OCI-LY1 (cell line): ENCODE measurements at regions not wholly inside any gene's neighbourhood (a gene's known extent, or its start where the extent isn't known, plus 50 kb on each side); places are given as distances from the start of the nearest gene placed in this dataset.

Experiments used
- H2AFZ ChIP-seq: fragments of 200-600 bp; sonication (generic), shearing (Covaris generic); 2 replicates; pipeline ENCODE4 v1.6.0; 2014; ENCODE audit warnings: antibody characterized with exemption, mild to moderate bottlenecking, low read length
- H3F3A ChIP-seq: fragments of 200-600 bp; sonication (generic), shearing (Covaris generic); 2 replicates; pipeline ENCODE4 v1.6.0; 2014; ENCODE audit warnings: mild to moderate bottlenecking, antibody characterized with exemption, low read length, moderate library complexity; ENCODE audit not compliant: insufficient read depth
- H3K27ac ChIP-seq: fragments of 200-600 bp; sonication (generic); 2 replicates; pipeline ENCODE4 v1.5.1; 2014; ENCODE audit warnings: low read length, mixed run types, mild to moderate bottlenecking, low read depth; ENCODE audit not compliant: poor library complexity, severe bottlenecking
- H3K27me3 ChIP-seq: fragments of 200-600 bp; sonication (generic); 2 replicates; pipeline ENCODE4 v1.6.0; 2014; ENCODE audit warnings: antibody characterized with exemption, mild to moderate bottlenecking, low read length, moderate library complexity; ENCODE audit not compliant: insufficient read depth
- H3K36me3 ChIP-seq: fragments of 200-600 bp; sonication (generic); 2 replicates; pipeline ENCODE4 v1.6.1; 2014; ENCODE audit warnings: mild to moderate bottlenecking, antibody characterized with exemption, low read length, moderate library complexity, mixed read lengths; ENCODE audit not compliant: insufficient read depth
- H3K4me1 ChIP-seq: fragments of 200-600 bp; sonication (generic); 2 replicates; pipeline ENCODE4 v1.5.1; 2014; ENCODE audit warnings: mild to moderate bottlenecking, low read length, moderate library complexity; ENCODE audit not compliant: insufficient read depth, severe bottlenecking
- H3K4me2 ChIP-seq: fragments of 200-600 bp; sonication (generic), shearing (Covaris generic); 2 replicates; pipeline ENCODE4 v1.6.1; 2014; ENCODE audit warnings: low read length
- H3K4me3 ChIP-seq: fragments of 200-600 bp; sonication (generic); 2 replicates; pipeline ENCODE4 v1.5.1; 2014; ENCODE audit warnings: low read length, low read depth, mild to moderate bottlenecking, mixed read lengths; ENCODE audit not compliant: poor library complexity, severe bottlenecking
- H3K79me2 ChIP-seq: fragments of 200-600 bp; shearing (Covaris generic); 2 replicates; pipeline ENCODE4 v1.6.1; 2016; ENCODE audit warnings: mixed run types, low read length, mixed read lengths; ENCODE audit not compliant: insufficient read depth
- H3K9ac ChIP-seq: fragments of 200-600 bp; sonication (generic), shearing (Covaris generic); 2 replicates; pipeline ENCODE4 v1.6.1; 2014; ENCODE audit warnings: mild to moderate bottlenecking, low read length, mixed read lengths
- H3K9me2 ChIP-seq: fragments of 200-600 bp; sonication (generic), shearing (Covaris generic); 2 replicates; pipeline ENCODE4 v1.6.1; 2014; ENCODE audit warnings: low read depth, mild to moderate bottlenecking, low read length, mixed read lengths
- H3K9me3 ChIP-seq: fragments of 200-600 bp; shearing (Covaris generic); 2 replicates; pipeline ENCODE4 v1.6.1; 2014; ENCODE audit warnings: low read length, mixed read lengths
- H4K20me1 ChIP-seq: fragments of 200-600 bp; sonication (generic), shearing (Covaris generic); 2 replicates; pipeline ENCODE4 v1.6.0; 2016; ENCODE audit warnings: mild to moderate bottlenecking, low read length; ENCODE audit not compliant: insufficient read depth
- EZH2 ChIP-seq: fragments of 200-600 bp; sonication (generic), shearing (Covaris generic); IDR thresholded peaks from 2 replicates; pipeline ENCODE4 v1.8.0; 2017; ENCODE audit warnings: borderline replicate concordance, mixed run types, mild to moderate bottlenecking, antibody characterized with exemption, low read length, moderate library complexity, mixed read lengths
- TF ChIP-seq, protein P1 (sequence below): fragments of 200-600 bp; sonication (generic), shearing (Covaris generic); IDR thresholded peaks from 2 replicates; pipeline ENCODE4 v1.5.1; 2017; ENCODE audit warnings: mild to moderate bottlenecking, antibody characterized with exemption, low read length, moderate library complexity, mixed read lengths

DNA sequence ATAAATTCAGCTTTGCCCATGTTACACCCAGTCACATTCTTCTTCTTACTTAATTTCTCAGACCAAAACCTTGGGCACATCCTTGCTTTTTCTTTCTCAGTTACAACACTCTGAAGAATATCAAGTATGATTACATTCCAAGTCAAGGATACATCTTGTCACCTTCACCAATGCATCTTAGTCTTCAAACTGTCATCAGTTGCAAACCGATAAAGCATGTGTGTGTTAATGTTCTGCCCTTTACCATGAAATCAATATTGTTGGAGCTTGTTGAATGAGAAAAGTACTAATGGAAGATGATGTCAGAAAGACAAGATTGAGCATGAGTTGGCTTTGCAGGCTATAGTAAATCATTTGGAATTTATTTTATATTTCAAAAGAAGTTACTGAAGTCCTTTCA, 764.6 kb downstream of the NCAM2 start:
- no peaks in the 10 kb centered on the region for H3K36me3 ChIP-seq
- no peak overlapping the region for H3K4me2 ChIP-seq
- no peak overlapping the region for H3K9ac ChIP-seq
- no peaks in the 10 kb centered on the region for H3K27me3 ChIP-seq
- H3K79me2 ChIP-seq = no peaks in the 10 kb centered on the region
- H3K4me1 ChIP-seq = no peaks in the 10 kb centered on the region
- no peak overlapping the region for H2AFZ ChIP-seq
- H3K9me3 ChIP-seq = no peaks in the 10 kb centered on the region
- H3K27ac ChIP-seq = no peak overlapping the region
- no peaks in the 10 kb centered on the region for H3F3A ChIP-seq
- no peaks in the 10 kb centered on the region for H3K9me2 ChIP-seq
- H4K20me1 ChIP-seq = no peaks in the 10 kb centered on the region
- no peak overlapping the region for H3K4me3 ChIP-seq
- TF ChIP-seq, protein P1, sequence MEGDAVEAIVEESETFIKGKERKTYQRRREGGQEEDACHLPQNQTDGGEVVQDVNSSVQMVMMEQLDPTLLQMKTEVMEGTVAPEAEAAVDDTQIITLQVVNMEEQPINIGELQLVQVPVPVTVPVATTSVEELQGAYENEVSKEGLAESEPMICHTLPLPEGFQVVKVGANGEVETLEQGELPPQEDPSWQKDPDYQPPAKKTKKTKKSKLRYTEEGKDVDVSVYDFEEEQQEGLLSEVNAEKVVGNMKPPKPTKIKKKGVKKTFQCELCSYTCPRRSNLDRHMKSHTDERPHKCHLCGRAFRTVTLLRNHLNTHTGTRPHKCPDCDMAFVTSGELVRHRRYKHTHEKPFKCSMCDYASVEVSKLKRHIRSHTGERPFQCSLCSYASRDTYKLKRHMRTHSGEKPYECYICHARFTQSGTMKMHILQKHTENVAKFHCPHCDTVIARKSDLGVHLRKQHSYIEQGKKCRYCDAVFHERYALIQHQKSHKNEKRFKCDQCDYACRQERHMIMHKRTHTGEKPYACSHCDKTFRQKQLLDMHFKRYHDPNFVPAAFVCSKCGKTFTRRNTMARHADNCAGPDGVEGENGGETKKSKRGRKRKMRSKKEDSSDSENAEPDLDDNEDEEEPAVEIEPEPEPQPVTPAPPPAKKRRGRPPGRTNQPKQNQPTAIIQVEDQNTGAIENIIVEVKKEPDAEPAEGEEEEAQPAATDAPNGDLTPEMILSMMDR = no peak
- no peak for TF ChIP-seq EZH2

DNA sequence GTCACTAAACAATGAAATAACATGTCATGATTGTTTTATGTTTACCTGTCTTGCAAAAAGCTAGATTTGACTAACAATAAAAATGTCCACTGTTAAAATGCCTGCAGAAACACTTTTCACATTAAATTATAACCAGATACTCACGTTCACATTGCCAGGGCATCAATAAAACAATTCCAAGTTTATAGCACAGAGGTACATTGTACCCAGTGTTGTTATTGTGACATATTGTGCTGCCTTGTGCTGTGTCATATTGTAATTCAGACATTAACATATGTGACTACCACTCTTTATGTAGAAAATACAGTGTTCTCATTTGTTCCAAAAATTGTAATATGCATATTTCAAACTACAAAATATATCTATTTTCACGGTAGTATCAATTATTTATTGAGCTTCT, 766.1 kb downstream of the NCAM2 start:
- H3K27ac ChIP-seq = no peak overlapping the region

DNA sequence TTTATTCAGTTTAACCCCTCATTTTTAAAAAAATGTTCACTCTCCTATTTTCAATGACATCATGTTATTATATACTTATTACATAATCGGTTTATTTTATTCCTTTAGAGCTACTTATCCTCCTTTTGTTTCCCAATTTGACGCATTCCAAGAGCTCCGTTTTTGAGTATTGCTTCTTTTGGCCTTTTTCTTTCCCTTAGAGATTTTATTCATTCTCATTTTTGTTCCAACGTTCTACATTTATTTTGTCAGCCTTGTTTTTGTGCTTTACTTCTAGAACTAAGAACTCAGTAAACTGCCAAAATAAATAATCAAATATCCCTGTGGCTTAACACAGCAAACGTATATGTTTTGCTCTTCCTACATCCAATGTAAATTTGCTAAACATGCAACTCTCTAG, 769.1 kb downstream of the NCAM2 start:
- Histone ChIP-seq H2AFZ (no peak overlapping the region), H3K4me2 (no peak overlapping the region), H3K9me2 (no peaks in the 10 kb centered on the region), H3K9ac (no peak overlapping the region), H3K27ac (no peak overlapping the region), H3K27me3 (no peaks in the 10 kb centered on the region), H3K4me1 (no peaks in the 10 kb centered on the region), H3F3A (no peaks in the 10 kb centered on the region), H3K4me3 (no peak overlapping the region), H3K79me2 (no peaks in the 10 kb centered on the region), H3K9me3 (no peaks in the 10 kb centered on the region), H3K36me3 (no peaks in the 10 kb centered on the region), H4K20me1 (no peaks in the 10 kb centered on the region)
- TF ChIP-seq, protein P1 = no peak
- TF ChIP-seq EZH2 = no peak

More for the DNA sequence above, 766.1 kb downstream of the NCAM2 start:
- Histone ChIP-seq H3K4me3 (no peak overlapping the region), H3K4me2 (no peak overlapping the region), H3K27me3 (no peaks in the 10 kb centered on the region), H3K36me3 (no peaks in the 10 kb centered on the region), H3K9me2 (no peaks in the 10 kb centered on the region), H3K79me2 (no peaks in the 10 kb centered on the region), H3F3A (no peaks in the 10 kb centered on the region), H3K9ac (no peak overlapping the region), H4K20me1 (no peaks in the 10 kb centered on the region), H3K4me1 (no peaks in the 10 kb centered on the region), H3K9me3 (no peaks in the 10 kb centered on the region), H2AFZ (no peak overlapping the region)
- TF ChIP-seq, protein P1 = no peak
- TF ChIP-seq EZH2 = no peak
